ENCODE measurements at regions not wholly inside any gene's neighbourhood (a gene's known extent, or its start where the extent isn't known, plus 50 kb on each side); places are given as distances from the start of the nearest gene placed in this dataset.

DNA sequence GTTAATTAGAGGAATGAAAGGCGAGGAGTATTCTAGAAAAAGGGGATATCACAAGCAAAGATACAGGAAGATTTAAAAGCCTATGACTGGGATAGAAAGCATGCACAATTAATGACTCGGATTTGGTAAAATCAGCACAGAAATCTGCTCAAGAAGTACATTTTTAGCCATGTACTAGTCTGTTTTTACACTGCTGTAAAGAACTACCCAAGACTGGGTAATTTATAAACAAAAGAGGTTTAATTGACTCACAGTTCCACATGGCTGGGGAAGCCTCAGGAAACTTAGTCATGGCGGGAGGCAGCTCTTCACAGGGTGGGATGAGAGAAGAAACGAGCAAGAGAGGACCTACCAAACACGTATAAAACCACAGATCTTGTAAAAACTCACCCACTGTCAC, 716.3 kb upstream of the MDGA2 start:
- TF ChIP-seq, protein P1, sequence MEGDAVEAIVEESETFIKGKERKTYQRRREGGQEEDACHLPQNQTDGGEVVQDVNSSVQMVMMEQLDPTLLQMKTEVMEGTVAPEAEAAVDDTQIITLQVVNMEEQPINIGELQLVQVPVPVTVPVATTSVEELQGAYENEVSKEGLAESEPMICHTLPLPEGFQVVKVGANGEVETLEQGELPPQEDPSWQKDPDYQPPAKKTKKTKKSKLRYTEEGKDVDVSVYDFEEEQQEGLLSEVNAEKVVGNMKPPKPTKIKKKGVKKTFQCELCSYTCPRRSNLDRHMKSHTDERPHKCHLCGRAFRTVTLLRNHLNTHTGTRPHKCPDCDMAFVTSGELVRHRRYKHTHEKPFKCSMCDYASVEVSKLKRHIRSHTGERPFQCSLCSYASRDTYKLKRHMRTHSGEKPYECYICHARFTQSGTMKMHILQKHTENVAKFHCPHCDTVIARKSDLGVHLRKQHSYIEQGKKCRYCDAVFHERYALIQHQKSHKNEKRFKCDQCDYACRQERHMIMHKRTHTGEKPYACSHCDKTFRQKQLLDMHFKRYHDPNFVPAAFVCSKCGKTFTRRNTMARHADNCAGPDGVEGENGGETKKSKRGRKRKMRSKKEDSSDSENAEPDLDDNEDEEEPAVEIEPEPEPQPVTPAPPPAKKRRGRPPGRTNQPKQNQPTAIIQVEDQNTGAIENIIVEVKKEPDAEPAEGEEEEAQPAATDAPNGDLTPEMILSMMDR (IDR thresholded peaks at IDR 0.05 in 2 of 3, conservative IDR thresholded peaks at IDR 0.05 in 1 of 3; ENCODE audit: borderline replicate concordance in 1 of 3, insufficient read depth in 1 of 3, low read depth in 2 of 3, low read length in 2 of 3), result no peak
- TF ChIP-seq POLR2AphosphoS5 (IDR thresholded peaks at IDR 0.05; ENCODE audit: low read depth, low read length) (no peak), POLR2A (IDR thresholded peaks at IDR 0.05; ENCODE audit: borderline replicate concordance, extremely low read depth, insufficient read depth, insufficient read length) (no peak), EZH2phosphoT487 (IDR thresholded peaks at IDR 0.05; ENCODE audit: borderline replicate concordance) (no peak), EZH2 (IDR thresholded peaks at IDR 0.05) (no peak), ZFX (IDR thresholded peaks at IDR 0.05) (no peak), CBX3 (IDR thresholded peaks at IDR 0.05; ENCODE audit: low read depth) (no peak), YY1 (IDR thresholded peaks at IDR 0.05; ENCODE audit: extremely low read depth, insufficient replicate concordance, low read depth, low read length) (no peak)
- TF ChIP-seq, protein P2, sequence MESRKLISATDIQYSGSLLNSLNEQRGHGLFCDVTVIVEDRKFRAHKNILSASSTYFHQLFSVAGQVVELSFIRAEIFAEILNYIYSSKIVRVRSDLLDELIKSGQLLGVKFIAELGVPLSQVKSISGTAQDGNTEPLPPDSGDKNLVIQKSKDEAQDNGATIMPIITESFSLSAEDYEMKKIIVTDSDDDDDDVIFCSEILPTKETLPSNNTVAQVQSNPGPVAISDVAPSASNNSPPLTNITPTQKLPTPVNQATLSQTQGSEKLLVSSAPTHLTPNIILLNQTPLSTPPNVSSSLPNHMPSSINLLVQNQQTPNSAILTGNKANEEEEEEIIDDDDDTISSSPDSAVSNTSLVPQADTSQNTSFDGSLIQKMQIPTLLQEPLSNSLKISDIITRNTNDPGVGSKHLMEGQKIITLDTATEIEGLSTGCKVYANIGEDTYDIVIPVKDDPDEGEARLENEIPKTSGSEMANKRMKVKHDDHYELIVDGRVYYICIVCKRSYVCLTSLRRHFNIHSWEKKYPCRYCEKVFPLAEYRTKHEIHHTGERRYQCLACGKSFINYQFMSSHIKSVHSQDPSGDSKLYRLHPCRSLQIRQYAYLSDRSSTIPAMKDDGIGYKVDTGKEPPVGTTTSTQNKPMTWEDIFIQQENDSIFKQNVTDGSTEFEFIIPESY (IDR thresholded peaks at IDR 0.05; ENCODE audit: extremely low read depth, insufficient replicate concordance, low read length), result no peak
- TF ChIP-seq, protein P3, sequence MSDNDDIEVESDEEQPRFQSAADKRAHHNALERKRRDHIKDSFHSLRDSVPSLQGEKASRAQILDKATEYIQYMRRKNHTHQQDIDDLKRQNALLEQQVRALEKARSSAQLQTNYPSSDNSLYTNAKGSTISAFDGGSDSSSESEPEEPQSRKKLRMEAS (IDR thresholded peaks at IDR 0.05), result no peak
